ENCODE measurements at regions not wholly inside any gene's neighbourhood (a gene's known extent, or its start where the extent isn't known, plus 50 kb on each side); places are given as distances from the start of the nearest gene placed in this dataset.

DNA sequence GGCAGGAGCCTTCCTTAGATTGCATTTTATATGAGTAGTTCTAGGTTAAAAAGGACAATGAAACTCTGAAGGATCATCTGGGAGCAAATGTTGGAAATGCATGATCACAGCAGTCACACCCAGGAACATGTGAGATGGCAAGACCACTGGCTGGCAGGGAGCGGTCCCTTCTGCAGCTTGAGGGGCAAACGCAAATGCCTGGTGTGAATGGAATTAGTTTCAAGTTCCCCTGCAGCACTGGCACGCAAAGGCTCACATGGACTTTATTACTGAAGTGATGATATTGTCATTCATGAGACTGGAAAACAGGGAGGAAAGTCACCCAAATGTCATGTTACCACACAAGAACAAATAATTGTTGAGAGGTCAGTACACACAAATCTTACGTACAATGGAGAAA lies 223.3 kb downstream of the FBXO15 start:
- no peak for DNase-seq (ENCODE audit: extremely low read depth, low read depth, low spot score)

DNA sequence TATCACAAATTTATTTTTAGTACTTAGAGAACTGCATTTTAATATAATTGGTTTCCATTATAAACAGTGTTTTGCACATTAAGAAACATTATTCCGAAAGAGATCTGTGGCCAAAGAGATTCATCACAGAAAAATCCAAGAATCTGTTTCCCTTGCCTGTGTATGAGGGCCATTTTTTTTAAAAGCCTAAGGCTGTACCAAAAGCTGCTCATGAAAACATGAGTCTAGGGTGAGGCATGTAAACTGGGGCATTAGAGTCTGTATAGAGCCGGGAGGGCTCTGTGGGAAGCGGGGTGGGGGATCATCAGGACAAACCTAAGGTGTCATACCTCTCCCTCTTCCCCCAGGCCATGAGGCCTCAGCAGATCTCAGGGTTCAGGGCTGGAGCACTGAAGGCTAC lies 223.8 kb downstream of the FBXO15 start:
- DNase-seq (ENCODE audit: extremely low read depth, low read depth, low spot score) = no peak

DNA sequence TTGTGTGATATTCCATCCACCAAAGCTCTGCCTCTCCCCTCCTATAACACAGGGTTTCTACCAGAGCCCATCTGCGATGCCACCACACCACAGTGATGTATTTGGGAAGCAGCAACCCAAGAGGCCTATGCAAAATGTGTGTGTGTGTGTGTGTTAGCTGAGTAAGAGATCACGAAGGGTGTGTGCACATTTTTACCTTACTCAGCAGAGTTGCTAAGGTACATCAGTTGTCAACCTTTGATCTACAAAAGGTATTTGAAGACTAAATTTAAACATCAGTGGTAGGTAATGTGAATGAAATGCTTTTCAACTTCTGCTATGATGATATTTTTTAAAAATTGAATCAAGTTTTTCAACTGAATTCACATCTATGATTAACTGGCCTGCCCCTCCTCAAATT lies 227.6 kb downstream of the FBXO15 start:
- no peak for DNase-seq (ENCODE audit: extremely low read depth, low read depth, low spot score)

GRCh38 chr18:73918816-73919215 lies 228.8 kb downstream of the FBXO15 start:
- no peak for DNase-seq (ENCODE audit: extremely low read depth, low read depth, low spot score)

DNA sequence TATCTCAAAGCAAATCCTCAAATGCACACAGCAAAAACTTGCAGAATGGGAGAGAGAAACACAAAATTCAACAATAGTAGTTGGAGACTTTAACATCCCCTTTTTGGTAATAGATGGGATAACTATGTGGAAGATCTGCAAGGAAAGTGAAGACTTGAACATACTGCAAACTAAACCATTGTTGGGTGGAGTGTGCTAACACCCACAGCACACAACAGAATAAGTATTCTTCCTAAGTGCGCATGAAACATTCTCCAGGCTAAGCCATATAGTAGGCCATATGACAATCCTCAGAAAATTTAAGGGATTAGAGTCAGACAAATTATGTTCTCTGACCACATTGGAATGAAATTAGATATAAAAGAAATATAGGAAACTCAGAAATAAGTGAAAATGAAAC lies 230.6 kb downstream of the FBXO15 start:
- no peak for DNase-seq (ENCODE audit: extremely low read depth, low read depth, low spot score)

DNA sequence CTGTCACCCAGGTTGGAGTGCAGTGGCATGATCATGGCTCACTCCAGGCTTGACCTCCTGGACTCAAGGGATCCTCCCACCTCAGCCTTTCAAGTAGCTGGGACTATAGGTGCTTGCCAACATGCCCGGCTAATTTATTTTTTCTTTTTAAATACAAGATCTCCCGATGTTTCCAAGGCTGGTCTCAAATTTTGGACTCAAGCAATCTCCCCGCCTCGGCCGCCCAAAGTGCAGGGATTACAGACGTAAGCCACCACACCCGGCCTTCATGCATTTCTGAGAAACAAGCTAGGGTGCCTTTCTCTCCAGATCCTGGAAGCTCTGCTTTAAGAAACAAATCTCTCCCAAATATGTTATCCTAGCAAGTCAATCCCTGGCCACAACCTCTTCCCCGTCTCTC lies 234.1 kb downstream of the FBXO15 start:
- DNase-seq (ENCODE audit: extremely low read depth, low read depth, low spot score) = no peak

- DNase-seq (ENCODE audit: extremely low read depth, low read depth, low spot score) = peak; percentile 2
Observed at GRCh38 chr18:73908323-73908722, 239.3 kb downstream of the FBXO15 start.

GRCh38 chr18:73901566-73901965 lies 246.1 kb downstream of the FBXO15 start:
- no peak for DNase-seq (ENCODE audit: extremely low read depth, low read depth, low spot score)

DNA sequence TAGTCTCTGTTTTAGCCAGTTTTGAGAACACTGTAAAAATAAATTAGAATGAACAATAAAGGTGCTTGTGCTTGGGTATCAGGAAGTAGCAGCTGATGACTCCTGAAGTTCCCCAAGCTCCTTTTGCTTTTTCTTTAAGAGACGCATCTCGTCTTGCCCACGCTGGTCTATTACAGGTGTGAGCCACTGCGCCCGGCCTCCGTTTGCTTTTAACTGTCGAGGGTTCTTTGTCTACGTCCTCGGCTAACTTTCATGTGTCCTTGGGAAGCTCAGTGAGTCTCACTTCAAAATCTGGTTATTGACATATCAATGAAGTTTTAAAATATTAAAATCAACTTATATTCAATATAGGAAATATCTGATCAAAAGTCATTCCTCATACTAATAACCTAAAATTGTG lies 246.5 kb downstream of the FBXO15 start:
- DNase-seq (ENCODE audit: extremely low read depth, low read depth, low spot score) = no peak

DNA sequence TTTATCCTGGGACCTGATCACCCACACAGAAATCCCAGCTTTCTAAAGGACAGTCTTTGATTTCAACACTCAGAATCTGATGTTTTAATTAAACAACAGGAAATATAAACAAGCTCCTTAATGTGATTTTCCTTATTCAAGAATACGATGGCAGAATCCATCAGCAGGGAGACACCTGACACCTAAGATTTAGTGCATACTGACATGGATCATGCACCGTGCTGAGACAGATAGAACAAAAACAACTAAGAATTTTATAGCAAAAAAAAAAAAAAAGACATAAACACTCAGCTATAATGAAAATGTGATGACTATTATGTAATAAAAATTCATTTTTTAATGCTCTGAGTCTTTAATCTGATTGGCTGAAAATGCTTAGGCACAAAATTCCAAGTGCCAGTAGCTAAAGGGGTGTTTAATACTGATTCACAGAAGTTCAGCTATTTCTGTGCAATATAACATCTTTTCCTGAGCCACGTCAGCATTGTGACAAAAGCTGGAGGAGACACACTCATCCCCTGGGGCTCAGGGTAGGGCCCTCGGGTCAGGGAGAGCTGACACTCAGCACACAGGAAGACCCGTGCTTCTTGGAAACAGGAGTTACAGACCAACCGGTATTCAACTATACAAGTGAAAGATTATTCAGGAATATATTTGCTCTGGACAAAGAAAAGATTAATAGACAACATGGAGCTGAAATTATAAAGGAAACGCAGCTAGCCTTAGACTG lies 247.4 kb downstream of the FBXO15 start:
- DNase-seq (ENCODE audit: extremely low read depth, low read depth, low spot score) = no peak

DNA sequence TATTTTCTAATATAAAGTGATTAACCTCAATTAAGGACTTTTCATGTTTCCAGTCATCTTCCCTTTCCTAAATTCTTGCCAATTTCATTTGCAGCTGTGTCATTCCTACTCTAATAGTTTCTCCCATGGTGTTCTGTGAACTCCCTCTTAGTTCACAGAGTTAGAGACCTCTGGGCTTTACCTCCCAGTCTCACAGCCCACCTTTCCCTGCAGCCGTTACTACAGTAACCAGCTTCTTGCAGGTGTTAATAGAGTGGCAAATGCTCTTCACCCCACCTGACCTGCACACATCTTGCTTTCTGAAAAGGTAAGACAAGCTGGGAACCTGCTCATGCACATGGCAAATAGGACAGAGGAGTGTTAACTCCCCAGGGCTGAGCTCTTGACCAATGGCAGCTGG lies 250.1 kb downstream of the FBXO15 start:
- no peak for DNase-seq (ENCODE audit: extremely low read depth, low read depth, low spot score)

DNA sequence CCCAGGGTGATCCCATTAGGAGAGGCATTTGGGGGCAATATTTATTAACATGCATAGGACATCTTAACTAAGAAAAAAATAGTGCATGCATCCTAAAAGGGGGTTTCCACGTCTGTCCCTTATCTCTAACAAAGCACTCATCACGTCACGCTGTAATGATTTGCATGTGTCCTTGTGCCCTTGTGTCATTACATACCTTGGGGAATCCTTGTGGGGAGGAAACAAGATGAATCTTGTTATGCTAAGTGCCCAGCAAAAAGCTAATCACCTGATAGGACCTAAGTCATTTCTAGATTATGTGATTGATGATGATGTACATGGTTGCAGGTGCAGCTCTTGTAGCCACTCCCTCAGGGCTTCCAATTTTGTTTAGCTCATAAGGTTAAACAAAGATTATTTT lies 250.9 kb downstream of the FBXO15 start:
- no peak for DNase-seq (ENCODE audit: extremely low read depth, low read depth, low spot score)

DNA sequence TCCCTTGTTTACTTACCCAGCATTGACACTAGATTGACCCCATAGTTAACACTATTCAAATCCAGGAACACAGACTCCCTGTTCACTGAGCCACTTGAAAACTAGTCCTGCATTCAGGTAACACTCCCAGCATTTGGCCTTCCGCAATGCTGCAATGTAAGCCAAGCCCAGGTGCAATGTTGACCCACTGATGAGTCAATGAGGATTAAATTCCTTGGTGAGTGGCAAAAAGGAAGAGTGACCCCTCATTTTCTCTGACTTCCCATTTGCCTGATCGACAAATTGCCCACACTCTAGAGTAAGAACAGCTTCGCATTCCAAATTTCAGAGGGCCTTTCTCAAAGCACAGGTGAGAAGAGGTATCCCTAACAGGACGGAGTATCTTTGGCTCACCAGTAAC lies 251.9 kb downstream of the FBXO15 start:
- no peak for DNase-seq (ENCODE audit: extremely low read depth, low read depth, low spot score)

DNA sequence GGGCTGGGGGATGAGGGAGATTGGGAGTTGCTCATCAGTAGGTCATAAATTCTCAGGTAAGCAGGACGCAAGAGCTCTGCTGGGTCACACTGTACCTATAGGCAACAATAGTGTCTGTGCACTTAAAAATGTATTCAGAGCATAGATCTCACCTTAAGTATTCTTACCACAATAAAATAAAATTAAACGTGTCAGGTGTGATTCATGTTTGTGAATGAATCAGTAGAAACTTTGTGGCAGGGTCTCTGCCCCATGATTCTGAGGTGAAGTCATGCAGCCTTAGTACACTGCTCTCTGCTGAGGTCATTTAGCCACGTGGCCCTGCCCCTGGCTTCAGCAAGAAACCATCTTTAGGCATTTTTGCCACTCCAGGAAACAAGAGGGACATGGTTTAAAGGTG lies 253.8 kb downstream of the FBXO15 start:
- no peak for DNase-seq (ENCODE audit: extremely low read depth, low read depth, low spot score)

DNA sequence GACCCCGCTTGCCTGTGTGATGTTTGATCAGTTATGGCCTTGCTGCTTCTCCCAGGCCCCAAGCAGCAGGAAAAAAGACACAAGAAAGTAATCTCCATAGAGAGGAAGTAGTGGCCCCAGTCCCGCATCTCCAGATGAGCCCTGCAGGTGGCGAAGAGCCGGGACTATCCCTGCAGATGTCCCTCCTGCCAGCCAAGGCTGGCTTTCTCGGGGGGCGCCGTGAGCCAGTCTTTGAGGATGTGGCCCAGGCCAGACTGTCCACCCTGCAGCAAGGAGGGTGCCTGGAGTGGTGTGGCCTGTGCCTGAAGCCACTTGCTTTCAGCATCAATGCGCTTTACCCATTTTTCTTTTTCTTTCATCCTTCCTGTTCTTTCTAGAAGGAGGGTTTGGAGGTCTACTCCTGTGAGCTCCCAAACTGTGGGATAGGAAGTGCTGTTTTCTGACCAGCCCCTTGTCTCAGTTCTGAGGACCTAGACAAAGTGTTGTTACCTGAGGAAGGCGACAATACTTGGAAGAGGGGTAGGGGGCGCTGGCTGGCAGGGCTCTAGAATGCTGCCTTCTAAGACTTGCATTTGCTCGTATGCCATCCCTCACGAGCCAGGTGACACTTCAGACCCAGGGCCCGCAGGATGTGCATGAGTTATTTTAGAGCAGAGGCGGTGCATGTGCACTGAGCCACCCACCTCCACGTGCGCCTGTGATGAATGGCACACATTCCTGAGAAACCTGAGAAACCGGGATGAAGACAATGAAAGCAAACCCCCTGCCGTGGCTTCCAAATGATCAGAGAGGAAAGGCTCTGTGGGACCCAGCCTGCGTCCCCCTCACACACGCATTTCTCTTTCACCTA lies 255.8 kb downstream of the FBXO15 start:
- no peak for DNase-seq (ENCODE audit: extremely low read depth, low read depth, low spot score)

- no peak for DNase-seq (ENCODE audit: extremely low read depth, low read depth, low spot score)
Observed at GRCh38 chr18:73888565-73888964, 259.1 kb downstream of the FBXO15 start.

GRCh38 chr18:73887801-73888200 lies 259.8 kb downstream of the FBXO15 start:
- no peak for DNase-seq (ENCODE audit: extremely low read depth, low read depth, low spot score)

- DNase-seq (ENCODE audit: extremely low read depth, low read depth, low spot score) = no peak
Observed at GRCh38 chr18:73884868-73885267, 262.8 kb downstream of the FBXO15 start.

- DNase-seq (ENCODE audit: extremely low read depth, low read depth, low spot score) = no peak
Observed at GRCh38 chr18:73881396-73881917, 266.2 kb downstream of the FBXO15 start.

GRCh38 chr18:73880387-73880786 lies 267.2 kb downstream of the FBXO15 start:
- peak; percentile 34 for DNase-seq (ENCODE audit: extremely low read depth, low read depth, low spot score)

- DNase-seq (ENCODE audit: extremely low read depth, low read depth, low spot score) = no peak
Observed at GRCh38 chr18:73879766-73880165, 267.9 kb downstream of the FBXO15 start.

DNA sequence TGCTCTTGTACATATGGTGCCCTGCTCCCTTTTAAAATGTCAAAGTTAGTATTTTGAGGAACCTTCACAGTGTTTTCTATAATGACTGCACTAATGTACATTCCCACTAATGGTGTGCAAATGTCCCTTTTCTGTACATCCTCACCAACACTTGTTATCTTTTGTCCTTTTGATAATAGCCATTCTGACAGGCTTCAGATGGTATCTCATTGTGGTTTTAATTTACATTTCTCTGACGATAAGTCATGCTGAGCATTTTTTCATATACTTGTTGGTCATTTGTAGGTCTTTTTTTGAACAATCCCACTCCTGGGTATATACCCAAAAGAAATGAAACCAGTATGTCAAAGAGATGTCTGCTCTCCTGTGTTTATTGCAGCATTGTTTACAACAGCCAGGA lies 268.3 kb downstream of the FBXO15 start:
- no peak for DNase-seq (ENCODE audit: extremely low read depth, low read depth, low spot score)
